NB4 (cell line): ENCODE measurements at regions not wholly inside any gene's neighbourhood (a gene's known extent, or its start where the extent isn't known, plus 50 kb on each side); places are given as distances from the start of the nearest gene placed in this dataset.

Experiments used
- CTCF ChIP-seq: IDR thresholded peaks from one replicate; pipeline ENCODE4 v1.5.1; 2012; ENCODE audit warnings: low read depth, low read length
- MYC ChIP-seq: IDR thresholded peaks from 2 replicates; pipeline ENCODE4 v1.6.1; 2011; ENCODE audit warnings: low read depth, low read length
- POLR2A ChIP-seq: IDR thresholded peaks from 2 replicates; pipeline ENCODE4 v1.6.1; 2011; ENCODE audit warnings: mild to moderate bottlenecking; ENCODE audit not compliant: insufficient read length; ENCODE audit errors: extremely low read depth

- TF ChIP-seq CTCF (no peak), POLR2A (no peak), MYC (no peak)
These were observed 517.3 kb upstream of the TLE4 start for GRCh38 chr9:79054500-79054899.
